Body of pancreas (tissue), 4 donors: ENCODE measurements at regions not wholly inside any gene's neighbourhood (a gene's known extent, or its start where the extent isn't known, plus 50 kb on each side); places are given as distances from the start of the nearest gene placed in this dataset.

ENCODE experiments used
- POLR2A ChIP-seq, 3 donors: fragments of 450-650 bp; IDR thresholded peaks; one replicate each; pipeline ENCODE4 v1.6.1; 2016; ENCODE audit warnings: antibody characterized with exemption in 3 of 3, mild to moderate bottlenecking in 2 of 3
- TF ChIP-seq, protein P1 (sequence below), 7 experiments: fragments of 450-650 bp in 4 of 7; fragments of 200-600 bp in 3 of 7; sonication (generic) in 3 of 7; IDR thresholded peaks; one replicate each; pipeline ENCODE4 v1.5.1; 2016 to 2019; ENCODE audit warnings: antibody characterized with exemption in 7 of 7

DNA sequence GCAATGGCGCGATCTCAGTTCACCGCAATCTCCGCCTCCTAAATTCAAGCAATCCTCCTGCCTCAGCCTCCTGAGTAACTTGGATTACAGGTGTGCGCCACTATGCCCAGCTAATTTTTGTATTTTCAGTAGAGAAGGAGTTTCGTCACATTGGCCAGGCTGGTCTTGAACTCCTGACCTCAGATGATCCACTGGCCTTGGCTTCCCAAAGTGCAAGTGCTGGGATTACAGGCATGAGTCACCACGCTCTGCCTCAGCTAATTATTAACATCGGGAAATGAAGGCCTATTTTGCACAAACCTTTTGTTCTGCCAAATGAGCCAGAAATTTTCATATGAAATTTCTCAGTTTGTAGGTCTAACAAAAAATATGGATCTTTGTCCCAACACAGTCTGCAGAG lies 106.7 kb upstream of the ODAD2 start:
- no peak for TF ChIP-seq POLR2A (IDR thresholded peaks at IDR 0.05)
- TF ChIP-seq, protein P1, sequence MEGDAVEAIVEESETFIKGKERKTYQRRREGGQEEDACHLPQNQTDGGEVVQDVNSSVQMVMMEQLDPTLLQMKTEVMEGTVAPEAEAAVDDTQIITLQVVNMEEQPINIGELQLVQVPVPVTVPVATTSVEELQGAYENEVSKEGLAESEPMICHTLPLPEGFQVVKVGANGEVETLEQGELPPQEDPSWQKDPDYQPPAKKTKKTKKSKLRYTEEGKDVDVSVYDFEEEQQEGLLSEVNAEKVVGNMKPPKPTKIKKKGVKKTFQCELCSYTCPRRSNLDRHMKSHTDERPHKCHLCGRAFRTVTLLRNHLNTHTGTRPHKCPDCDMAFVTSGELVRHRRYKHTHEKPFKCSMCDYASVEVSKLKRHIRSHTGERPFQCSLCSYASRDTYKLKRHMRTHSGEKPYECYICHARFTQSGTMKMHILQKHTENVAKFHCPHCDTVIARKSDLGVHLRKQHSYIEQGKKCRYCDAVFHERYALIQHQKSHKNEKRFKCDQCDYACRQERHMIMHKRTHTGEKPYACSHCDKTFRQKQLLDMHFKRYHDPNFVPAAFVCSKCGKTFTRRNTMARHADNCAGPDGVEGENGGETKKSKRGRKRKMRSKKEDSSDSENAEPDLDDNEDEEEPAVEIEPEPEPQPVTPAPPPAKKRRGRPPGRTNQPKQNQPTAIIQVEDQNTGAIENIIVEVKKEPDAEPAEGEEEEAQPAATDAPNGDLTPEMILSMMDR (IDR thresholded peaks at IDR 0.05), result no peak
